H1 (cell line): ENCODE measurements at regions not wholly inside any gene's neighbourhood (a gene's known extent, or its start where the extent isn't known, plus 50 kb on each side); places are given as distances from the start of the nearest gene placed in this dataset.

ENCODE experiments used
- NRF1 ChIP-seq: IDR thresholded peaks from 2 replicates; pipeline ENCODE4 v1.6.1; 2011; ENCODE audit warnings: mild to moderate bottlenecking, low read depth, low read length, improper control_type of control experiment
- RFX5 ChIP-seq: IDR thresholded peaks from 2 replicates; pipeline ENCODE4 v1.6.1; 2011; ENCODE audit warnings: low read depth, low read length, improper control_type of control experiment, borderline replicate concordance
- TF ChIP-seq, protein P1 (sequence below): fragments of 300-600 bp; sonication (generic); IDR thresholded peaks from 2 replicates; pipeline ENCODE4 v1.7.1; 2012; ENCODE audit warnings: low read length, moderate library complexity, mild to moderate bottlenecking, inconsistent platforms; ENCODE audit not compliant: insufficient replicate concordance

GRCh38 chr10:131025333-131025732, 286.2 kb downstream of the TCERG1L start (continued):
- TF ChIP-seq, protein P1, sequence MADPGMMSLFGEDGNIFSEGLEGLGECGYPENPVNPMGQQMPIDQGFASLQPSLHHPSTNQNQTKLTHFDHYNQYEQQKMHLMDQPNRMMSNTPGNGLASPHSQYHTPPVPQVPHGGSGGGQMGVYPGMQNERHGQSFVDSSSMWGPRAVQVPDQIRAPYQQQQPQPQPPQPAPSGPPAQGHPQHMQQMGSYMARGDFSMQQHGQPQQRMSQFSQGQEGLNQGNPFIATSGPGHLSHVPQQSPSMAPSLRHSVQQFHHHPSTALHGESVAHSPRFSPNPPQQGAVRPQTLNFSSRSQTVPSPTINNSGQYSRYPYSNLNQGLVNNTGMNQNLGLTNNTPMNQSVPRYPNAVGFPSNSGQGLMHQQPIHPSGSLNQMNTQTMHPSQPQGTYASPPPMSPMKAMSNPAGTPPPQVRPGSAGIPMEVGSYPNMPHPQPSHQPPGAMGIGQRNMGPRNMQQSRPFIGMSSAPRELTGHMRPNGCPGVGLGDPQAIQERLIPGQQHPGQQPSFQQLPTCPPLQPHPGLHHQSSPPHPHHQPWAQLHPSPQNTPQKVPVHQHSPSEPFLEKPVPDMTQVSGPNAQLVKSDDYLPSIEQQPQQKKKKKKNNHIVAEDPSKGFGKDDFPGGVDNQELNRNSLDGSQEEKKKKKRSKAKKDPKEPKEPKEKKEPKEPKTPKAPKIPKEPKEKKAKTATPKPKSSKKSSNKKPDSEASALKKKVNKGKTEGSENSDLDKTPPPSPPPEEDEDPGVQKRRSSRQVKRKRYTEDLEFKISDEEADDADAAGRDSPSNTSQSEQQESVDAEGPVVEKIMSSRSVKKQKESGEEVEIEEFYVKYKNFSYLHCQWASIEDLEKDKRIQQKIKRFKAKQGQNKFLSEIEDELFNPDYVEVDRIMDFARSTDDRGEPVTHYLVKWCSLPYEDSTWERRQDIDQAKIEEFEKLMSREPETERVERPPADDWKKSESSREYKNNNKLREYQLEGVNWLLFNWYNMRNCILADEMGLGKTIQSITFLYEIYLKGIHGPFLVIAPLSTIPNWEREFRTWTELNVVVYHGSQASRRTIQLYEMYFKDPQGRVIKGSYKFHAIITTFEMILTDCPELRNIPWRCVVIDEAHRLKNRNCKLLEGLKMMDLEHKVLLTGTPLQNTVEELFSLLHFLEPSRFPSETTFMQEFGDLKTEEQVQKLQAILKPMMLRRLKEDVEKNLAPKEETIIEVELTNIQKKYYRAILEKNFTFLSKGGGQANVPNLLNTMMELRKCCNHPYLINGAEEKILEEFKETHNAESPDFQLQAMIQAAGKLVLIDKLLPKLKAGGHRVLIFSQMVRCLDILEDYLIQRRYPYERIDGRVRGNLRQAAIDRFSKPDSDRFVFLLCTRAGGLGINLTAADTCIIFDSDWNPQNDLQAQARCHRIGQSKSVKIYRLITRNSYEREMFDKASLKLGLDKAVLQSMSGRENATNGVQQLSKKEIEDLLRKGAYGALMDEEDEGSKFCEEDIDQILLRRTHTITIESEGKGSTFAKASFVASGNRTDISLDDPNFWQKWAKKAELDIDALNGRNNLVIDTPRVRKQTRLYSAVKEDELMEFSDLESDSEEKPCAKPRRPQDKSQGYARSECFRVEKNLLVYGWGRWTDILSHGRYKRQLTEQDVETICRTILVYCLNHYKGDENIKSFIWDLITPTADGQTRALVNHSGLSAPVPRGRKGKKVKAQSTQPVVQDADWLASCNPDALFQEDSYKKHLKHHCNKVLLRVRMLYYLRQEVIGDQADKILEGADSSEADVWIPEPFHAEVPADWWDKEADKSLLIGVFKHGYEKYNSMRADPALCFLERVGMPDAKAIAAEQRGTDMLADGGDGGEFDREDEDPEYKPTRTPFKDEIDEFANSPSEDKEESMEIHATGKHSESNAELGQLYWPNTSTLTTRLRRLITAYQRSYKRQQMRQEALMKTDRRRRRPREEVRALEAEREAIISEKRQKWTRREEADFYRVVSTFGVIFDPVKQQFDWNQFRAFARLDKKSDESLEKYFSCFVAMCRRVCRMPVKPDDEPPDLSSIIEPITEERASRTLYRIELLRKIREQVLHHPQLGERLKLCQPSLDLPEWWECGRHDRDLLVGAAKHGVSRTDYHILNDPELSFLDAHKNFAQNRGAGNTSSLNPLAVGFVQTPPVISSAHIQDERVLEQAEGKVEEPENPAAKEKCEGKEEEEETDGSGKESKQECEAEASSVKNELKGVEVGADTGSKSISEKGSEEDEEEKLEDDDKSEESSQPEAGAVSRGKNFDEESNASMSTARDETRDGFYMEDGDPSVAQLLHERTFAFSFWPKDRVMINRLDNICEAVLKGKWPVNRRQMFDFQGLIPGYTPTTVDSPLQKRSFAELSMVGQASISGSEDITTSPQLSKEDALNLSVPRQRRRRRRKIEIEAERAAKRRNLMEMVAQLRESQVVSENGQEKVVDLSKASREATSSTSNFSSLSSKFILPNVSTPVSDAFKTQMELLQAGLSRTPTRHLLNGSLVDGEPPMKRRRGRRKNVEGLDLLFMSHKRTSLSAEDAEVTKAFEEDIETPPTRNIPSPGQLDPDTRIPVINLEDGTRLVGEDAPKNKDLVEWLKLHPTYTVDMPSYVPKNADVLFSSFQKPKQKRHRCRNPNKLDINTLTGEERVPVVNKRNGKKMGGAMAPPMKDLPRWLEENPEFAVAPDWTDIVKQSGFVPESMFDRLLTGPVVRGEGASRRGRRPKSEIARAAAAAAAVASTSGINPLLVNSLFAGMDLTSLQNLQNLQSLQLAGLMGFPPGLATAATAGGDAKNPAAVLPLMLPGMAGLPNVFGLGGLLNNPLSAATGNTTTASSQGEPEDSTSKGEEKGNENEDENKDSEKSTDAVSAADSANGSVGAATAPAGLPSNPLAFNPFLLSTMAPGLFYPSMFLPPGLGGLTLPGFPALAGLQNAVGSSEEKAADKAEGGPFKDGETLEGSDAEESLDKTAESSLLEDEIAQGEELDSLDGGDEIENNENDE = no peak
- TF ChIP-seq NRF1 = no peak
- no peak for TF ChIP-seq RFX5
